ENCODE measurements at regions not wholly inside any gene's neighbourhood (a gene's known extent, or its start where the extent isn't known, plus 50 kb on each side); places are given as distances from the start of the nearest gene placed in this dataset.

- no peak for TF ChIP-seq GATA3 (IDR thresholded peaks at IDR 0.05; ENCODE audit: low read depth, low read length)
- no peak for TF ChIP-seq GATA2 (IDR thresholded peaks at IDR 0.05; ENCODE audit: low read depth, low read length)
Observed at GRCh38 chr2:189287363-189287762, 107.8 kb upstream of the COL5A2 start.

- no peak for TF ChIP-seq GATA2 (IDR thresholded peaks at IDR 0.05; ENCODE audit: low read depth, low read length)
- TF ChIP-seq GATA3 (IDR thresholded peaks at IDR 0.05; ENCODE audit: low read depth, low read length), result no peak
Observed at GRCh38 chr2:189287982-189288521, 108.5 kb upstream of the COL5A2 start.

- no peak for TF ChIP-seq GATA3 (IDR thresholded peaks at IDR 0.05; ENCODE audit: low read depth, low read length)
- TF ChIP-seq GATA2 (IDR thresholded peaks at IDR 0.05; ENCODE audit: low read depth, low read length), result no peak
Observed at GRCh38 chr2:189291460-189291859, 111.9 kb upstream of the COL5A2 start.

- TF ChIP-seq GATA3 (IDR thresholded peaks at IDR 0.05; ENCODE audit: low read depth, low read length), result no peak
- no peak for TF ChIP-seq GATA2 (IDR thresholded peaks at IDR 0.05; ENCODE audit: low read depth, low read length)
Observed at GRCh38 chr2:189293164-189293563, 113.6 kb upstream of the COL5A2 start.

- TF ChIP-seq GATA2 (IDR thresholded peaks at IDR 0.05; ENCODE audit: low read depth, low read length), result no peak
- TF ChIP-seq GATA3 (IDR thresholded peaks at IDR 0.05; ENCODE audit: low read depth, low read length), result no peak
Observed at GRCh38 chr2:189297446-189297845, 117.9 kb upstream of the COL5A2 start.

- no peak for TF ChIP-seq GATA2 (IDR thresholded peaks at IDR 0.05; ENCODE audit: low read depth, low read length)
- TF ChIP-seq GATA3 (IDR thresholded peaks at IDR 0.05; ENCODE audit: low read depth, low read length), result no peak
Observed at GRCh38 chr2:189298038-189298437, 118.5 kb upstream of the COL5A2 start.

GRCh38 chr2:189298481-189298880 is 118.9 kb upstream of the COL5A2 start:
- TF ChIP-seq GATA2 (IDR thresholded peaks at IDR 0.05; ENCODE audit: low read depth, low read length) (no peak), GATA3 (IDR thresholded peaks at IDR 0.05; ENCODE audit: low read depth, low read length) (no peak)

- TF ChIP-seq GATA3 (IDR thresholded peaks at IDR 0.05; ENCODE audit: low read depth, low read length), result no peak
Observed at GRCh38 chr2:189299974-189300373, 120.4 kb upstream of the COL5A2 start.

GRCh38 chr2:189300916-189301315 is 121.4 kb upstream of the COL5A2 start:
- TF ChIP-seq GATA2 (IDR thresholded peaks at IDR 0.05; ENCODE audit: low read depth, low read length) (no peak), GATA3 (IDR thresholded peaks at IDR 0.05; ENCODE audit: low read depth, low read length) (no peak)

- TF ChIP-seq GATA3 (IDR thresholded peaks at IDR 0.05; ENCODE audit: low read depth, low read length) (no peak), GATA2 (IDR thresholded peaks at IDR 0.05; ENCODE audit: low read depth, low read length) (no peak)
Observed at GRCh38 chr2:189302274-189302948, 122.8 kb upstream of the COL5A2 start.

GRCh38 chr2:189304360-189304759 is 124.8 kb upstream of the COL5A2 start:
- TF ChIP-seq GATA3 (IDR thresholded peaks at IDR 0.05; ENCODE audit: low read depth, low read length) (no peak), GATA2 (IDR thresholded peaks at IDR 0.05; ENCODE audit: low read depth, low read length) (no peak)

- no peak for TF ChIP-seq GATA2 (IDR thresholded peaks at IDR 0.05; ENCODE audit: low read depth, low read length)
- no peak for TF ChIP-seq GATA3 (IDR thresholded peaks at IDR 0.05; ENCODE audit: low read depth, low read length)
Observed at GRCh38 chr2:189305291-189305943, 125.9 kb upstream of the COL5A2 start.

- TF ChIP-seq GATA3 (IDR thresholded peaks at IDR 0.05; ENCODE audit: low read depth, low read length) (no peak), GATA2 (IDR thresholded peaks at IDR 0.05; ENCODE audit: low read depth, low read length) (no peak)
Observed at GRCh38 chr2:189306525-189306924, 127.0 kb upstream of the COL5A2 start.

GRCh38 chr2:189308056-189308790 is 128.7 kb upstream of the COL5A2 start:
- TF ChIP-seq GATA3 (IDR thresholded peaks at IDR 0.05; ENCODE audit: low read depth, low read length) (no peak), GATA2 (IDR thresholded peaks at IDR 0.05; ENCODE audit: low read depth, low read length) (no peak)
